ENCODE measurements at regions not wholly inside any gene's neighbourhood (a gene's known extent, or its start where the extent isn't known, plus 50 kb on each side); places are given as distances from the start of the nearest gene placed in this dataset.

DNA sequence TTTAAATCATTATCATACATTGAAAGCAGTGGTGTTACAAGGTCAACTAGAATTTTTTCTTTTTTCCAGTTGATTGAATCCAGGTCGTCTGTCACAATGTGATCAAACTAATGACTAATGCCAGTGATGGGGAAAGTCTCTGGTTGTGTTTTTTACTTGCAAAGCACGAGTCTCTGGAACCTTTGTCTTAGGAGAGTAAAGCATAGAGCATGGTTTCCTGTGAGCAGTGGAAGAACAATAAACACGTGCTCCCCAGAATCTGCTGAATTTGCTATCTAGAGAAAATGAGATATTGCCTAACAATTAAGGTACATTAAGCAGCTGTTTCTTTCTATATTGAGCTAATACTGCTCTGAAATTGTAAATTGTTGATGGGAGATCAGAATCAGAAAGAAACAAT, 1332.4 kb upstream of the TMEFF2 start:
- TF ChIP-seq, protein P1, sequence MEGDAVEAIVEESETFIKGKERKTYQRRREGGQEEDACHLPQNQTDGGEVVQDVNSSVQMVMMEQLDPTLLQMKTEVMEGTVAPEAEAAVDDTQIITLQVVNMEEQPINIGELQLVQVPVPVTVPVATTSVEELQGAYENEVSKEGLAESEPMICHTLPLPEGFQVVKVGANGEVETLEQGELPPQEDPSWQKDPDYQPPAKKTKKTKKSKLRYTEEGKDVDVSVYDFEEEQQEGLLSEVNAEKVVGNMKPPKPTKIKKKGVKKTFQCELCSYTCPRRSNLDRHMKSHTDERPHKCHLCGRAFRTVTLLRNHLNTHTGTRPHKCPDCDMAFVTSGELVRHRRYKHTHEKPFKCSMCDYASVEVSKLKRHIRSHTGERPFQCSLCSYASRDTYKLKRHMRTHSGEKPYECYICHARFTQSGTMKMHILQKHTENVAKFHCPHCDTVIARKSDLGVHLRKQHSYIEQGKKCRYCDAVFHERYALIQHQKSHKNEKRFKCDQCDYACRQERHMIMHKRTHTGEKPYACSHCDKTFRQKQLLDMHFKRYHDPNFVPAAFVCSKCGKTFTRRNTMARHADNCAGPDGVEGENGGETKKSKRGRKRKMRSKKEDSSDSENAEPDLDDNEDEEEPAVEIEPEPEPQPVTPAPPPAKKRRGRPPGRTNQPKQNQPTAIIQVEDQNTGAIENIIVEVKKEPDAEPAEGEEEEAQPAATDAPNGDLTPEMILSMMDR (IDR thresholded peaks at IDR 0.05 in 2 of 3, conservative IDR thresholded peaks at IDR 0.05 in 1 of 3; ENCODE audit: control insufficient read depth in 2 of 3, extremely low read depth in 1 of 3, insufficient read depth in 1 of 3, low read depth in 3 of 3, low read length in 3 of 3), result no peak
- TF ChIP-seq POLR2AphosphoS5 (IDR thresholded peaks at IDR 0.05; ENCODE audit: low read length), result no peak
- TF ChIP-seq, protein P2, sequence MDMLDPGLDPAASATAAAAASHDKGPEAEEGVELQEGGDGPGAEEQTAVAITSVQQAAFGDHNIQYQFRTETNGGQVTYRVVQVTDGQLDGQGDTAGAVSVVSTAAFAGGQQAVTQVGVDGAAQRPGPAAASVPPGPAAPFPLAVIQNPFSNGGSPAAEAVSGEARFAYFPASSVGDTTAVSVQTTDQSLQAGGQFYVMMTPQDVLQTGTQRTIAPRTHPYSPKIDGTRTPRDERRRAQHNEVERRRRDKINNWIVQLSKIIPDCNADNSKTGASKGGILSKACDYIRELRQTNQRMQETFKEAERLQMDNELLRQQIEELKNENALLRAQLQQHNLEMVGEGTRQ (IDR thresholded peaks at IDR 0.05; ENCODE audit: borderline replicate concordance, low read depth, low read length), result no peak

All from GM12878 (cell line).